ENCODE measurements at regions not wholly inside any gene's neighbourhood (a gene's known extent, or its start where the extent isn't known, plus 50 kb on each side); places are given as distances from the start of the nearest gene placed in this dataset.

DNA sequence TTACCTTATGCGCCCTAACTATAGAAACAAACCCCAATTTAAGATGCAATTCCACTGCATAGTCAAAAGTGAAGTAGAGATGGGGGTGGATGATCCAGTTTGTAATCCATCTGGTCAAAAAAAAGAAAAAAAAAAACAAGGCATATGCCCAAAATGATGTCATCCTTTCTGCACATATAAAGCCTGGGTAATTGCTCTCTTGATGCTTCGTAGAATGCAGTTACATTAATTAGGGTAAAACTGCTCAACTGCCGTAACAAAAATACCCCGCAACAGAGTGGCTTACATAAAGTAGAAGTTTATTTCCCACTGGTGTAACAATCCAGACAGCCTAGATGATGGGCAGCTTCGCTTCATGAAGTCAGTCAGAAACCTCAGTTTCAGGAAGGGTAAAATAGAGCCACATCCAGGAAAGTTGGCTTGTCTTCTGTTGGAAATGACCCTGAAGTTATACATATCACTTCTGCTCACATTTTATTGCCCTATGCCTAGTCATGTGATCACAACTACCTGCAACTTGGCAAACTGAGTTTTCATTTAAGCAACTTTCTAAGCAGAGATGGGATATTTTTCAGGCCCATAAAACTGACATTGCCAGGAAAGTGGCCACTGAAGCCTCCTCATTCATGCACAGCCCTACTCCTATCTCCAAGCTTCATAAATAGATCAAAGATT, 221.7 kb downstream of the C1orf94 start:
- in situ Hi-C loops (cut with HindIII; ENCODE audit: low sequenced_read_pairs) = no loop called here
- TF ChIP-seq, protein P1, sequence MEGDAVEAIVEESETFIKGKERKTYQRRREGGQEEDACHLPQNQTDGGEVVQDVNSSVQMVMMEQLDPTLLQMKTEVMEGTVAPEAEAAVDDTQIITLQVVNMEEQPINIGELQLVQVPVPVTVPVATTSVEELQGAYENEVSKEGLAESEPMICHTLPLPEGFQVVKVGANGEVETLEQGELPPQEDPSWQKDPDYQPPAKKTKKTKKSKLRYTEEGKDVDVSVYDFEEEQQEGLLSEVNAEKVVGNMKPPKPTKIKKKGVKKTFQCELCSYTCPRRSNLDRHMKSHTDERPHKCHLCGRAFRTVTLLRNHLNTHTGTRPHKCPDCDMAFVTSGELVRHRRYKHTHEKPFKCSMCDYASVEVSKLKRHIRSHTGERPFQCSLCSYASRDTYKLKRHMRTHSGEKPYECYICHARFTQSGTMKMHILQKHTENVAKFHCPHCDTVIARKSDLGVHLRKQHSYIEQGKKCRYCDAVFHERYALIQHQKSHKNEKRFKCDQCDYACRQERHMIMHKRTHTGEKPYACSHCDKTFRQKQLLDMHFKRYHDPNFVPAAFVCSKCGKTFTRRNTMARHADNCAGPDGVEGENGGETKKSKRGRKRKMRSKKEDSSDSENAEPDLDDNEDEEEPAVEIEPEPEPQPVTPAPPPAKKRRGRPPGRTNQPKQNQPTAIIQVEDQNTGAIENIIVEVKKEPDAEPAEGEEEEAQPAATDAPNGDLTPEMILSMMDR (IDR thresholded peaks at IDR 0.05; ENCODE audit: low read depth, low read length, missing control alignments) = no peak
- H3K4me3 ChIP-seq (ENCODE audit: low read depth, low read length) = no peak overlapping the region
- DNase-seq (ENCODE audit: low read depth) = no peak

DNA sequence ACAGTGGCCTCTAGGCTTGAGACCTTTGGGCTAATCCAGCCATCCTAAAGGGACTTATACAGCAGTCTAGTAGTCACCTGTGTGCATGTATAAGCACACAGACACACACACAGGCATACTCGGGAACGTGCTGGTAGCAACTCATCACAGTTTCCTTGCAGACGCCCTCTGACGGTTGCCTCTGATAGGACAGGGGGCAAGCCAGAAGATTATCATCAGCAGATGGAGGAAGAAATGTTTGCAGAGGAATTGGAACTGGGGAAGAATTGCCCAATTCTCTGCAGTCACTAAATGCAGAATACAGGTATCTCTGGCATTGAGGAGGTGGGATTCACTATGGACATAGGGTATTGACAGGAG, 222.2 kb downstream of the C1orf94 start:
- TF ChIP-seq, protein P1 (IDR thresholded peaks at IDR 0.05; ENCODE audit: low read depth, low read length, missing control alignments) = no peak
- in situ Hi-C loops (cut with HindIII; ENCODE audit: low sequenced_read_pairs) = no loop called here
- DNase-seq (ENCODE audit: low read depth) = no peak
- no peak overlapping the region for H3K4me3 ChIP-seq (ENCODE audit: low read depth, low read length)

DNA sequence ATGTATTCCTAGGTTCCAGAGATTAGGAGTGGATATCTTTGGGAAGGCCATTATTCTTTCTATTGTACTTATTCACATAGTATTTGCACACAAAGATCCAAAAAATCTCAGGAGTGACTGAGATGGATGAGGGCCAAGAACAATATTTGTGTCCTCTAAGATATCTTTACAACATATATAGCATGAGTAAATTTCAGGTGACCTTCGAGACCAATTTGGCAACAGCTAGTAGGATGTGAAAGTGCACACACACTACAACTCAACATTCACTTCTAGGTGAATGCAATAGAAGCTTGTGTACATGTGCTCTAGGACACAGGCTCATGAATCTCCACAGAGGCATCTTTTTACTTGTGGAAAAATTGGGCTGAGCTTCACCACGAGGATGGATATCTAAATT, 224.0 kb downstream of the C1orf94 start:
- in situ Hi-C loops (cut with HindIII; ENCODE audit: low sequenced_read_pairs) = no loop called here
- TF ChIP-seq, protein P1 (IDR thresholded peaks at IDR 0.05; ENCODE audit: low read depth, low read length, missing control alignments) = no peak
- no peak overlapping the region for H3K4me3 ChIP-seq (ENCODE audit: low read depth, low read length)
- DNase-seq (ENCODE audit: low read depth) = no peak

DNA sequence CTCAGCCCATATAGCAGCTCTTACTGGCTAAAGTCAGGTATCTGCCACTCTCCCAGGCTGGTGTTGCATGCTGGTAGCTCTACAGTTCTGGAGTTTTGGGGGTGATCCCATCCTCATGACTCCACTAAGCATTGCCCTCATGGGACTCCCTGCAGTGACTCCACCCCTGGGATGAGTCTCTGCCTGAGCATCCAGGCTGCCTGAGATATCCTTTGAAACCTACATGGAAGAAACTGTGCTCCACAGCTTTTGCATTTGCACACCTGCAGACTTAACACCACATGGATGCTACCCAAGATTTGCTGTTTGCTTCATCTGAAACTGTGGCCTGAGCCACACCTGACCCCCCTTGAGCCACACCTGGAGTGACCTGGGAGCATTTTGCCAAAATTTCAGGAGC, 226.4 kb downstream of the C1orf94 start:
- TF ChIP-seq, protein P1 (IDR thresholded peaks at IDR 0.05; ENCODE audit: low read depth, low read length, missing control alignments) = no peak
- DNase-seq (ENCODE audit: low read depth) = no peak
- H3K4me3 ChIP-seq (ENCODE audit: low read depth, low read length) = no peak overlapping the region

DNA sequence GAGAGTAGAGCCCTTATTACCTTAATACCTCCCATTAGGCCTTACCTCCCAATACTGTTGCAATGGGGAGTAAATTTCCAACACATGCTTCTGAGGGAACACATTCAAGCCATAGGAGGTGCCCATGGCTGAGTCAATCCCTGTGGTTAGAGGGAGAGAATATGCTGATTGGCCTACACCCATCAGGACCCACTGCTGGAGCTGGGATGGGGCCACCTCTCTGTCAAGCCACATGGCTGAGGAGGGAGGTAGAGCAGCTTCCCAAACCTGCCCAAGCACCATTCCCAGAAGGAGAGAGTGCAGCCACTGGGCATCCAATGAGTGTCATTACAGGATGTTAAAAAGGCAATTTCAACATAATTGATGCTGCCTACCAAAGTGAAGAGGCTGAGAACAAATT, 228.1 kb downstream of the C1orf94 start:
- no peak for DNase-seq (ENCODE audit: low read depth)
- TF ChIP-seq, protein P1 (IDR thresholded peaks at IDR 0.05; ENCODE audit: low read depth, low read length, missing control alignments) = no peak
- no peak overlapping the region for H3K4me3 ChIP-seq (ENCODE audit: low read depth, low read length)
- in situ Hi-C loops (cut with HindIII; ENCODE audit: low sequenced_read_pairs) = no loop called here

More for the DNA sequence above, 226.4 kb downstream of the C1orf94 start:
- in situ Hi-C loops (cut with HindIII; ENCODE audit: low sequenced_read_pairs) = no loop called here

DNA sequence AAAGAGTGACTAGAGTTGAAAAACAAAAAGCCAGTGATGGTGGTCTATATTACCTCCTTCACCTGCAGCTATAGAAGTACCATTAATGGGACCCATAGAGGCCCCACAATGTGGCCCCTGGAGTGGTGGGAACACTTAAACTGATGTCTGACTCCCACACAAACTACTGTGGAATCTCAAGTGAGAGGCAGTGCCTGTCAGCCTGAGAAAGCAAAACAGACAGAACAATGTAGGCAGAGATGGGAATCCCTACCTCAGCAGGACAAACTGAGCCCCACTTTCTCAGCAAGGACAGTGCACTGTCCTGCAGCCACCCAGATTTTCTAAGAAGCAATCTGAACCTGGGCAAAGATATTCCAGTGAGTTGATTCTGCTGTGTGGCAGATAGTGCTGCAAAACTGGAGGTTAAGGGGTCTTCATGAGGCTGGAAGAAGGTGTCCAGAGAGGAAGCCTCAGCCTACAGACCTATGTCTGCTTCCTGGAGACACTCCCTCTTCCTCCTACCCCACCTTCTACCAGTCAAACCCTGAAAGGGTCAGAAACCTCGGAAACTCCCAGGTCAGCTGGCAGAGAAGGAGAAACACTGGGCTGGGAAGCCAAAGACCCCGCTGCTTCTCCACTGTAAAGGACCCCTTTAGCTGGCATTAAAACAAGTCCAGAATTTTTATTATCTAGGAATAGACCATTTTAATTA, 228.7 kb downstream of the C1orf94 start:
- TF ChIP-seq, protein P1 (IDR thresholded peaks at IDR 0.05; ENCODE audit: low read depth, low read length, missing control alignments) = no peak
- DNase-seq (ENCODE audit: low read depth) = no peak
- in situ Hi-C loops (cut with HindIII; ENCODE audit: low sequenced_read_pairs) = no loop called here

More for the DNA sequence above, 228.7 kb downstream of the C1orf94 start:
- H3K4me3 ChIP-seq (ENCODE audit: low read depth, low read length) = no peak overlapping the region
